ENCODE measurements at regions not wholly inside any gene's neighbourhood (a gene's known extent, or its start where the extent isn't known, plus 50 kb on each side); places are given as distances from the start of the nearest gene placed in this dataset.

DNA sequence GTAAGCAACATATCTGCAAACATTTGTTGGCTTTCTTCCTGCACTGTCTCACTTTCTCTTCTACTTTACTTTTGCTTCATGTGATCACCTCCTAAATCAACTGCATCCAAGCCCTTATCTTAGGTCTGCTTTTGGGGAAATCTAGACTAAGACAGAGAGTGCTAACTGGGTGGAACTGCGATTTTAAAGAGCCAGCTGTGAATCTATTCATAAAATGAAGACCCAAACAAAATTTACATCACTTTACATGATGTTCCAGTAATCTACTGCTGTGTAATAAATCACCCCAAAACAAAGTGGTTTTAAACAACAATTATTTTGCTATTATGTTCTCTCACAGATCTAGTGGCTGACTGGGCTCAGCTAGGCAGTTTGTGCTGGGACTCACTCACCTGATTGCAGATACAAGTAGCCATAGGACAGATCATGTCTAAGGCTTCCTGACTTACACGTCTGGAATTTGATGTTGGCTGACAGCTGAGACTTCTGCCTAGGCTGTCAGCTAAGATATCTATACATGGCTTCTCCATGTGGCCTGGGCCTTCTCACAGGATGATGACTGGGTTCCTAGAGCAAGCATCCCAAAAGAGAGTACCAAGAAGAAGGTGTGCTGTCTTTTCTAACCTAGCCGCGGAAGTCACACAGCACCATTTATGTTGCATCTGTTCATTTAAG, 145.1 kb upstream of the TBCA start (continued):
- TF ChIP-seq ERF (CRISPR knock-in tag; IDR thresholded peaks at IDR 0.05) (no peak), YY1 (IDR thresholded peaks at IDR 0.05; ENCODE audit: borderline replicate concordance in 1 of 3, control insufficient read depth in 1 of 3, extremely low read depth in 1 of 3, insufficient read depth in 3 of 3, insufficient read length in 1 of 3, insufficient replicate concordance in 2 of 3, low read depth in 1 of 3, low read length in 2 of 3) (no peak), HMG20B (CRISPR knock-in tag; IDR thresholded peaks at IDR 0.05) (no peak), ZNF282 (CRISPR knock-in tag; IDR thresholded peaks at IDR 0.05) (no peak), CBX5 (IDR thresholded peaks at IDR 0.05; ENCODE audit: borderline replicate concordance, low read depth) (no peak), SMARCC2 (IDR thresholded peaks at IDR 0.05; ENCODE audit: low read depth) (no peak)
- TF ChIP-seq, protein P1, sequence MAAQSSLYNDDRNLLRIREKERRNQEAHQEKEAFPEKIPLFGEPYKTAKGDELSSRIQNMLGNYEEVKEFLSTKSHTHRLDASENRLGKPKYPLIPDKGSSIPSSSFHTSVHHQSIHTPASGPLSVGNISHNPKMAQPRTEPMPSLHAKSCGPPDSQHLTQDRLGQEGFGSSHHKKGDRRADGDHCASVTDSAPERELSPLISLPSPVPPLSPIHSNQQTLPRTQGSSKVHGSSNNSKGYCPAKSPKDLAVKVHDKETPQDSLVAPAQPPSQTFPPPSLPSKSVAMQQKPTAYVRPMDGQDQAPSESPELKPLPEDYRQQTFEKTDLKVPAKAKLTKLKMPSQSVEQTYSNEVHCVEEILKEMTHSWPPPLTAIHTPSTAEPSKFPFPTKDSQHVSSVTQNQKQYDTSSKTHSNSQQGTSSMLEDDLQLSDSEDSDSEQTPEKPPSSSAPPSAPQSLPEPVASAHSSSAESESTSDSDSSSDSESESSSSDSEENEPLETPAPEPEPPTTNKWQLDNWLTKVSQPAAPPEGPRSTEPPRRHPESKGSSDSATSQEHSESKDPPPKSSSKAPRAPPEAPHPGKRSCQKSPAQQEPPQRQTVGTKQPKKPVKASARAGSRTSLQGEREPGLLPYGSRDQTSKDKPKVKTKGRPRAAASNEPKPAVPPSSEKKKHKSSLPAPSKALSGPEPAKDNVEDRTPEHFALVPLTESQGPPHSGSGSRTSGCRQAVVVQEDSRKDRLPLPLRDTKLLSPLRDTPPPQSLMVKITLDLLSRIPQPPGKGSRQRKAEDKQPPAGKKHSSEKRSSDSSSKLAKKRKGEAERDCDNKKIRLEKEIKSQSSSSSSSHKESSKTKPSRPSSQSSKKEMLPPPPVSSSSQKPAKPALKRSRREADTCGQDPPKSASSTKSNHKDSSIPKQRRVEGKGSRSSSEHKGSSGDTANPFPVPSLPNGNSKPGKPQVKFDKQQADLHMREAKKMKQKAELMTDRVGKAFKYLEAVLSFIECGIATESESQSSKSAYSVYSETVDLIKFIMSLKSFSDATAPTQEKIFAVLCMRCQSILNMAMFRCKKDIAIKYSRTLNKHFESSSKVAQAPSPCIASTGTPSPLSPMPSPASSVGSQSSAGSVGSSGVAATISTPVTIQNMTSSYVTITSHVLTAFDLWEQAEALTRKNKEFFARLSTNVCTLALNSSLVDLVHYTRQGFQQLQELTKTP (IDR thresholded peaks at IDR 0.05; ENCODE audit: low read depth in 1 of 2, partially characterized antibody in 2 of 2): no peak
- TF ChIP-seq, protein P2, sequence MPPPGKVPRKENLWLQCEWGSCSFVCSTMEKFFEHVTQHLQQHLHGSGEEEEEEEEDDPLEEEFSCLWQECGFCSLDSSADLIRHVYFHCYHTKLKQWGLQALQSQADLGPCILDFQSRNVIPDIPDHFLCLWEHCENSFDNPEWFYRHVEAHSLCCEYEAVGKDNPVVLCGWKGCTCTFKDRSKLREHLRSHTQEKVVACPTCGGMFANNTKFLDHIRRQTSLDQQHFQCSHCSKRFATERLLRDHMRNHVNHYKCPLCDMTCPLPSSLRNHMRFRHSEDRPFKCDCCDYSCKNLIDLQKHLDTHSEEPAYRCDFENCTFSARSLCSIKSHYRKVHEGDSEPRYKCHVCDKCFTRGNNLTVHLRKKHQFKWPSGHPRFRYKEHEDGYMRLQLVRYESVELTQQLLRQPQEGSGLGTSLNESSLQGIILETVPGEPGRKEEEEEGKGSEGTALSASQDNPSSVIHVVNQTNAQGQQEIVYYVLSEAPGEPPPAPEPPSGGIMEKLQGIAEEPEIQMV (tag; conservative IDR thresholded peaks at IDR 0.05; ENCODE audit: low read depth): no peak
- TF ChIP-seq, protein P3, sequence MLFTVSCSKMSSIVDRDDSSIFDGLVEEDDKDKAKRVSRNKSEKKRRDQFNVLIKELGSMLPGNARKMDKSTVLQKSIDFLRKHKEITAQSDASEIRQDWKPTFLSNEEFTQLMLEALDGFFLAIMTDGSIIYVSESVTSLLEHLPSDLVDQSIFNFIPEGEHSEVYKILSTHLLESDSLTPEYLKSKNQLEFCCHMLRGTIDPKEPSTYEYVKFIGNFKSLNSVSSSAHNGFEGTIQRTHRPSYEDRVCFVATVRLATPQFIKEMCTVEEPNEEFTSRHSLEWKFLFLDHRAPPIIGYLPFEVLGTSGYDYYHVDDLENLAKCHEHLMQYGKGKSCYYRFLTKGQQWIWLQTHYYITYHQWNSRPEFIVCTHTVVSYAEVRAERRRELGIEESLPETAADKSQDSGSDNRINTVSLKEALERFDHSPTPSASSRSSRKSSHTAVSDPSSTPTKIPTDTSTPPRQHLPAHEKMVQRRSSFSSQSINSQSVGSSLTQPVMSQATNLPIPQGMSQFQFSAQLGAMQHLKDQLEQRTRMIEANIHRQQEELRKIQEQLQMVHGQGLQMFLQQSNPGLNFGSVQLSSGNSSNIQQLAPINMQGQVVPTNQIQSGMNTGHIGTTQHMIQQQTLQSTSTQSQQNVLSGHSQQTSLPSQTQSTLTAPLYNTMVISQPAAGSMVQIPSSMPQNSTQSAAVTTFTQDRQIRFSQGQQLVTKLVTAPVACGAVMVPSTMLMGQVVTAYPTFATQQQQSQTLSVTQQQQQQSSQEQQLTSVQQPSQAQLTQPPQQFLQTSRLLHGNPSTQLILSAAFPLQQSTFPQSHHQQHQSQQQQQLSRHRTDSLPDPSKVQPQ (CRISPR knock-in tag; IDR thresholded peaks at IDR 0.05; ENCODE audit: borderline replicate concordance): no peak
- TF ChIP-seq, protein P4, sequence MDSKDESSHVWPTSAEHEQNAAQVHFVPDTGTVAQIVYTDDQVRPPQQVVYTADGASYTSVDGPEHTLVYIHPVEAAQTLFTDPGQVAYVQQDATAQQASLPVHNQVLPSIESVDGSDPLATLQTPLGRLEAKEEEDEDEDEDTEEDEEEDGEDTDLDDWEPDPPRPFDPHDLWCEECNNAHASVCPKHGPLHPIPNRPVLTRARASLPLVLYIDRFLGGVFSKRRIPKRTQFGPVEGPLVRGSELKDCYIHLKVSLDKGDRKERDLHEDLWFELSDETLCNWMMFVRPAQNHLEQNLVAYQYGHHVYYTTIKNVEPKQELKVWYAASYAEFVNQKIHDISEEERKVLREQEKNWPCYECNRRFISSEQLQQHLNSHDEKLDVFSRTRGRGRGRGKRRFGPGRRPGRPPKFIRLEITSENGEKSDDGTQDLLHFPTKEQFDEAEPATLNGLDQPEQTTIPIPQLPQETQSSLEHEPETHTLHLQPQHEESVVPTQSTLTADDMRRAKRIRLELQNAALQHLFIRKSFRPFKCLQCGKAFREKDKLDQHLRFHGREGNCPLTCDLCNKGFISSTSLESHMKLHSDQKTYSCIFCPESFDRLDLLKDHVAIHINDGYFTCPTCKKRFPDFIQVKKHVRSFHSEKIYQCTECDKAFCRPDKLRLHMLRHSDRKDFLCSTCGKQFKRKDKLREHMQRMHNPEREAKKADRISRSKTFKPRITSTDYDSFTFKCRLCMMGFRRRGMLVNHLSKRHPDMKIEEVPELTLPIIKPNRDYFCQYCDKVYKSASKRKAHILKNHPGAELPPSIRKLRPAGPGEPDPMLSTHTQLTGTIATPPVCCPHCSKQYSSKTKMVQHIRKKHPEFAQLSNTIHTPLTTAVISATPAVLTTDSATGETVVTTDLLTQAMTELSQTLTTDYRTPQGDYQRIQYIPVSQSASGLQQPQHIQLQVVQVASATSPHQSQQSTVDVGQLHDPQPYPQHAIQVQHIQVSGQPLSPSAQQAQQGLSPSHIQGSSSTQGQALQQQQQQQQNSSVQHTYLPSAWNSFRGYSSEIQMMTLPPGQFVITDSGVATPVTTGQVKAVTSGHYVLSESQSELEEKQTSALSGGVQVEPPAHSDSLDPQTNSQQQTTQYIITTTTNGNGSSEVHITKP (IDR thresholded peaks at IDR 0.05; ENCODE audit: partially characterized antibody): no peak
- TF ChIP-seq, protein P5, sequence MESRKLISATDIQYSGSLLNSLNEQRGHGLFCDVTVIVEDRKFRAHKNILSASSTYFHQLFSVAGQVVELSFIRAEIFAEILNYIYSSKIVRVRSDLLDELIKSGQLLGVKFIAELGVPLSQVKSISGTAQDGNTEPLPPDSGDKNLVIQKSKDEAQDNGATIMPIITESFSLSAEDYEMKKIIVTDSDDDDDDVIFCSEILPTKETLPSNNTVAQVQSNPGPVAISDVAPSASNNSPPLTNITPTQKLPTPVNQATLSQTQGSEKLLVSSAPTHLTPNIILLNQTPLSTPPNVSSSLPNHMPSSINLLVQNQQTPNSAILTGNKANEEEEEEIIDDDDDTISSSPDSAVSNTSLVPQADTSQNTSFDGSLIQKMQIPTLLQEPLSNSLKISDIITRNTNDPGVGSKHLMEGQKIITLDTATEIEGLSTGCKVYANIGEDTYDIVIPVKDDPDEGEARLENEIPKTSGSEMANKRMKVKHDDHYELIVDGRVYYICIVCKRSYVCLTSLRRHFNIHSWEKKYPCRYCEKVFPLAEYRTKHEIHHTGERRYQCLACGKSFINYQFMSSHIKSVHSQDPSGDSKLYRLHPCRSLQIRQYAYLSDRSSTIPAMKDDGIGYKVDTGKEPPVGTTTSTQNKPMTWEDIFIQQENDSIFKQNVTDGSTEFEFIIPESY (CRISPR knock-in tag; IDR thresholded peaks at IDR 0.05): no peak
